ENCODE measurements at regions not wholly inside any gene's neighbourhood (a gene's known extent, or its start where the extent isn't known, plus 50 kb on each side); places are given as distances from the start of the nearest gene placed in this dataset.

- Mint-ChIP-seq H3K27ac (no peak overlapping the region), H3K4me1 (ENCODE audit: unreplicated experiment) (peaks cover 46% of the 10 kb centered on the region), H3K36me3 (no peaks in the 10 kb centered on the region), H3K27me3 (no peaks in the 10 kb centered on the region), H3K9me3 (peaks cover 10% of the 10 kb centered on the region), H3K4me3 (no peak overlapping the region)
- no peak for TF ChIP-seq CTCF (conservative IDR thresholded peaks at IDR 0.05)
- no peak for DNase-seq (ENCODE audit: extremely low spot score, unreplicated experiment)
Measured at GRCh38 chr11:122362381-122362780, 246.4 kb upstream of the BLID start.

DNA sequence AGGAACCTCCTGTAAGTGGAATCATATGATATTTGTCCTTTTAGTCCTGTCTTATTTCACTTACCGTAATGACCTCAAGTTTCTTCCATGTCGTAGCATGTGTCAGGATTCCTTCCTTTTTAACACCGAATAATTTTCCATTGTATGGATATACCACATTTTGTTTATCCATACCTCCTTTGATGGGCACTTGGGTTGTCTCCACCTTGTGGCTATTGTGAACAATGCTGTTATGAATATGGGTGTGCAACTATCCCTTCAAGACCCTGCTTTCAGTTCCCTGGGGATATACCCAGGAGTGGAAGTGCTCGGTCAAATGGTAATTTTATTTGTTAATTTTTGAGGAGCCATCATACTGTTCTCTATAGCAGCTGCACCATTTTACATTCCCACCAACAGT is 244.9 kb upstream of the BLID start:
- Mint-ChIP-seq H3K27ac (no peak overlapping the region), H3K36me3 (no peaks in the 10 kb centered on the region), H3K4me3 (no peak overlapping the region), H3K4me1 (ENCODE audit: unreplicated experiment) (peaks cover 38% of the 10 kb centered on the region), H3K9me3 (peaks cover 10% of the 10 kb centered on the region), H3K27me3 (no peaks in the 10 kb centered on the region)
- no peak for DNase-seq (ENCODE audit: extremely low spot score, unreplicated experiment)
- peak; percentile 32 for TF ChIP-seq CTCF (conservative IDR thresholded peaks at IDR 0.05)

GRCh38 chr11:122359081-122359571 is 243.1 kb upstream of the BLID start:
- peak overlapping the region; percentile 75 for H3K4me3 Mint-ChIP-seq
- no peak for DNase-seq (ENCODE audit: extremely low spot score, unreplicated experiment)
- peaks cover 13% of the 10 kb centered on the region for H3K9me3 Mint-ChIP-seq
- no peaks in the 10 kb centered on the region for H3K36me3 Mint-ChIP-seq
- TF ChIP-seq CTCF (conservative IDR thresholded peaks at IDR 0.05), result no peak
- H3K27me3 Mint-ChIP-seq, result no peaks in the 10 kb centered on the region
- peaks cover 24% of the 10 kb centered on the region for H3K4me1 Mint-ChIP-seq (ENCODE audit: unreplicated experiment)
- peak overlapping the region; percentile 72 for H3K27ac Mint-ChIP-seq

DNA sequence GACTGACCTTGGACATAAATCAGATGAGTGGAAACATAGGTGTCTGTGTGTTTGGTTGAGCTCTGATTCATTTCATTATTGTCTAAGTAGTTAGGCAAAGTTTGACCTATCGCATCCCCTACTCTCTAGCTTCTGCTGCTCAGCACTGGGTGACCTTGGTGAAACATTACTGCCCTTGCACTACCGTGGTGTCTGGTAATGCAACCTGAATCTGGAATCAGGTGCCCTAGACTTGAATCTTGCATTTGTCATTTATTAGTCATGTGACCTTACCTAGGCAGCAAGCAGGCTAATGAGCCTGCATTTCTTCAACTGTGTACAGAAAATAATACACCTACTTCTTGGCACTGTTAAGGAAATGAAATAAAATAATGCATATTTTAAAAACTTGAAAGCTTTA is 242.3 kb upstream of the BLID start:
- TF ChIP-seq CTCF (conservative IDR thresholded peaks at IDR 0.05), result no peak
- H3K9me3 Mint-ChIP-seq, result peaks cover 13% of the 10 kb centered on the region
- H3K4me3 Mint-ChIP-seq, result no peak overlapping the region
- H3K27me3 Mint-ChIP-seq, result no peaks in the 10 kb centered on the region
- no peak overlapping the region for H3K27ac Mint-ChIP-seq
- no peak for DNase-seq (ENCODE audit: extremely low spot score, unreplicated experiment)
- H3K4me1 Mint-ChIP-seq (ENCODE audit: unreplicated experiment), result peaks cover 28% of the 10 kb centered on the region
- no peaks in the 10 kb centered on the region for H3K36me3 Mint-ChIP-seq

DNA sequence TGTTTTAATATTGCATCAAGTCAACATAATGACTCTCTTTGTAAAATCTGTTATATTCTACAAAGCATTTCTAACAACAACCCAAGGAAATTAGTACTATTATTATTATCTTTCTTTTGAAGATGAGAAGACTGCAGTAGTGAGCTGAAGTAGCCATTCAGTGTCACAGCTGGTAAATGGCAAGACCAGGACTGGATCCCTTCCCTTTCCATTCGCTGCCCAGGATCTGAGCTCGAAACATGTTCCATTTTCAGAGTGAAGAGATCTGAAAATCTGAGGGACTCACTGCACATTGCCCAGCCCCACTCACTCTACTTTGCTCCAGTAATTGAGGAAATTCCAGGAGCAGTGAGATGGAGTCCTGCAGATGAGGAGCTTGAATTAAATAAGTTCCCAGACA is 240.0 kb upstream of the BLID start:
- Mint-ChIP-seq H3K9me3 (peaks cover 8% of the 10 kb centered on the region), H3K4me1 (ENCODE audit: unreplicated experiment) (peaks cover 26% of the 10 kb centered on the region), H3K27me3 (no peaks in the 10 kb centered on the region), H3K4me3 (no peak overlapping the region), H3K27ac (no peak overlapping the region), H3K36me3 (no peaks in the 10 kb centered on the region)
- no peak for TF ChIP-seq CTCF (conservative IDR thresholded peaks at IDR 0.05)
- DNase-seq (ENCODE audit: extremely low spot score, unreplicated experiment), result no peak

All from type B pancreatic cell (in vitro differentiated cells).